Panc1 (cell line): ENCODE measurements at regions not wholly inside any gene's neighbourhood (a gene's known extent, or its start where the extent isn't known, plus 50 kb on each side); places are given as distances from the start of the nearest gene placed in this dataset.

Experiments
- ATAC-seq: fragments of 200-7000 bp; cut with Tn5 transposase; 2 replicates; pipeline ENCODE4 v1.9.1; 2020; ENCODE audit warnings: mild to moderate bottlenecking, moderate library complexity
- BruUV-seq: library from RNA; stranded (reverse); fragments of 400-500 nt; replicated peaks from 2 replicates; lab custom pipeline; 2021; lab: Mats Ljungman, UMichigan
- CTCF ChIA-PET: fragments of 300-600 bp; sonication (Branson Sonifier 250); formaldehyde crosslinking; loops from one replicate; lab custom pipeline; 2022; ENCODE audit warnings: antibody characterized with exemption; lab: Charles Lee
- POLR2A ChIA-PET: fragments of 300-600 bp; sonication (Branson Sonifier 250); formaldehyde crosslinking; loops from one replicate; lab custom pipeline; 2022; ENCODE audit warnings: antibody characterized with exemption; lab: Charles Lee
- DNase-seq: peaks from one replicate; pipeline ENCODE4 v3.0.0-alpha.2; 2010; ENCODE audit warnings: low read depth, low spot score
- H3K27ac ChIP-seq: 2 replicates; pipeline ENCODE4 v1.5.1; 2011; ENCODE audit warnings: mild to moderate bottlenecking, low read length, inconsistent platforms
- H3K27me3 ChIP-seq: fragments of 200-500 bp; sonication (Bioruptor generic); 2 replicates; pipeline ENCODE4 v1.6.0; 2014; ENCODE audit warnings: low read length, inconsistent platforms; ENCODE audit not compliant: control insufficient read depth, insufficient read depth
- H3K36me3 ChIP-seq: fragments of 200-500 bp; sonication (Bioruptor generic); 2 replicates; pipeline ENCODE4 v1.5.1; 2014; ENCODE audit warnings: inconsistent platforms, mild to moderate bottlenecking, low read length, moderate library complexity; ENCODE audit not compliant: control insufficient read depth, insufficient read depth
- H3K4me1 ChIP-seq: 2 replicates; pipeline ENCODE4 v1.5.1; 2011; ENCODE audit warnings: inconsistent platforms, mild to moderate bottlenecking, low read length, moderate library complexity; ENCODE audit not compliant: control insufficient read depth, insufficient read depth
- H3K4me3 ChIP-seq, 2 experiments: 2 replicates each; pipeline ENCODE4 v1.5.1; 2011 to 2012; ENCODE audit warnings: low read depth in 2 of 2, low read length in 2 of 2, mild to moderate bottlenecking in 2 of 2, inconsistent platforms in 1 of 2, moderate library complexity in 1 of 2
- H3K9me3 ChIP-seq: fragments of 200-500 bp; sonication (Bioruptor generic); 2 replicates; pipeline ENCODE4 v1.5.1; 2014; ENCODE audit warnings: low read depth, mild to moderate bottlenecking, inconsistent platforms, low read length, moderate library complexity; ENCODE audit not compliant: control insufficient read depth, insufficient read depth
- CTCF ChIP-seq: fragments of 450-650 bp; IDR thresholded peaks from 2 replicates; pipeline ENCODE4 v1.5.1; 2017; ENCODE audit warnings: mild to moderate bottlenecking
- POLR2AphosphoS5 ChIP-seq: IDR thresholded peaks from 2 replicates; pipeline ENCODE4 v1.6.1; 2012; ENCODE audit warnings: mild to moderate bottlenecking, low read depth, low read length, moderate library complexity
- REST ChIP-seq, 2 experiments: IDR thresholded peaks; 2 replicates each; pipeline ENCODE4 v1.6.1; 2011 to 2012; ENCODE audit warnings: low read depth in 2 of 2, control low read depth in 1 of 2, low read length in 1 of 2, mild to moderate bottlenecking in 1 of 2, moderate library complexity in 1 of 2; ENCODE audit not compliant: insufficient read depth in 1 of 2
- SIN3A ChIP-seq: IDR thresholded peaks from 2 replicates; pipeline ENCODE4 v1.6.1; 2012; ENCODE audit warnings: low read depth, mild to moderate bottlenecking, low read length, moderate library complexity, borderline replicate concordance; ENCODE audit not compliant: insufficient read depth
- TCF7L2 ChIP-seq: IDR thresholded peaks from 2 replicates; pipeline ENCODE4 v1.6.1; 2011; ENCODE audit warnings: mild to moderate bottlenecking, low read depth, low read length, inconsistent platforms
- in situ Hi-C: cut with HindIII; loops from 2 replicates; pipeline ENCODE4 v1.10.0; 2016; ENCODE audit warnings: low sequenced_read_pairs, low pct_unique_long_range_greater_than_20kb
- intact Hi-C: fragments of 100-400 bp; cut with micrococcal nuclease; formaldehyde crosslinking; loops from one replicate; pipeline ENCODE4 v1.10.0; 2022; ENCODE audit not compliant: unreplicated experiment

GRCh38 chr3:6733699-6734394 is 127.1 kb upstream of the GRM7 start:
- ChIA-PET POLR2A (no interaction called here), CTCF (no interaction called here)
- DNase-seq (no peak), ATAC-seq (no peak)
- no TSS peak for BruUV-seq
- Histone ChIP-seq H3K4me3 (no peak overlapping the region), H3K4me1 (no peaks in the 10 kb centered on the region), H3K36me3 (no peaks in the 10 kb centered on the region), H3K27me3 (no peaks in the 10 kb centered on the region), H3K9me3 (no peaks in the 10 kb centered on the region), H3K27ac (no peak overlapping the region)
- intact Hi-C loops: no loop called here
- in situ Hi-C loops: no loop called here
- no peak for TF ChIP-seq TCF7L2
- no peak for TF ChIP-seq CTCF
- no peak for TF ChIP-seq SIN3A
- TF ChIP-seq POLR2AphosphoS5: no peak
- TF ChIP-seq REST (IDR thresholded peaks at IDR 0.05; ENCODE audit: insufficient read depth in 1 of 2, low read depth in 2 of 2, low read length in 1 of 2): no peak

GRCh38 chr3:6734395-6734746 is 126.5 kb upstream of the GRM7 start:
- no peaks in the 10 kb centered on the region for H3K9me3 ChIP-seq
- ATAC-seq: no peak
- TF ChIP-seq TCF7L2: no peak
- TF ChIP-seq REST (IDR thresholded peaks at IDR 0.05; ENCODE audit: insufficient read depth in 1 of 2, low read depth in 2 of 2, low read length in 1 of 2): no peak
- no peak for TF ChIP-seq CTCF
- no peaks in the 10 kb centered on the region for H3K36me3 ChIP-seq
- no peaks in the 10 kb centered on the region for H3K4me1 ChIP-seq
- intact Hi-C loops (no loop called here), in situ Hi-C loops (no loop called here)
- no peaks in the 10 kb centered on the region for H3K27me3 ChIP-seq
- H3K4me3 ChIP-seq: no peak overlapping the region
- DNase-seq: no peak
- BruUV-seq: no TSS peak
- POLR2A ChIA-PET: no interaction called here
- CTCF ChIA-PET: no interaction called here
- H3K27ac ChIP-seq: no peak overlapping the region
